Body of pancreas (tissue), 4 donors: ENCODE measurements at regions not wholly inside any gene's neighbourhood (a gene's known extent, or its start where the extent isn't known, plus 50 kb on each side); places are given as distances from the start of the nearest gene placed in this dataset.
A peak's percentile ranks its signal among the peaks of the same experiment; 100 is the strongest.

Experiments used
- POLR2A ChIP-seq, 3 donors: fragments of 450-650 bp; IDR thresholded peaks; one replicate each; pipeline ENCODE4 v1.6.1; 2016; ENCODE audit warnings: antibody characterized with exemption in 3 of 3, mild to moderate bottlenecking in 2 of 3
- TF ChIP-seq, protein P1 (sequence below), 7 experiments: fragments of 450-650 bp in 4 of 7; fragments of 200-600 bp in 3 of 7; sonication (generic) in 3 of 7; IDR thresholded peaks; one replicate each; pipeline ENCODE4 v1.5.1; 2016 to 2019; ENCODE audit warnings: antibody characterized with exemption in 7 of 7

DNA sequence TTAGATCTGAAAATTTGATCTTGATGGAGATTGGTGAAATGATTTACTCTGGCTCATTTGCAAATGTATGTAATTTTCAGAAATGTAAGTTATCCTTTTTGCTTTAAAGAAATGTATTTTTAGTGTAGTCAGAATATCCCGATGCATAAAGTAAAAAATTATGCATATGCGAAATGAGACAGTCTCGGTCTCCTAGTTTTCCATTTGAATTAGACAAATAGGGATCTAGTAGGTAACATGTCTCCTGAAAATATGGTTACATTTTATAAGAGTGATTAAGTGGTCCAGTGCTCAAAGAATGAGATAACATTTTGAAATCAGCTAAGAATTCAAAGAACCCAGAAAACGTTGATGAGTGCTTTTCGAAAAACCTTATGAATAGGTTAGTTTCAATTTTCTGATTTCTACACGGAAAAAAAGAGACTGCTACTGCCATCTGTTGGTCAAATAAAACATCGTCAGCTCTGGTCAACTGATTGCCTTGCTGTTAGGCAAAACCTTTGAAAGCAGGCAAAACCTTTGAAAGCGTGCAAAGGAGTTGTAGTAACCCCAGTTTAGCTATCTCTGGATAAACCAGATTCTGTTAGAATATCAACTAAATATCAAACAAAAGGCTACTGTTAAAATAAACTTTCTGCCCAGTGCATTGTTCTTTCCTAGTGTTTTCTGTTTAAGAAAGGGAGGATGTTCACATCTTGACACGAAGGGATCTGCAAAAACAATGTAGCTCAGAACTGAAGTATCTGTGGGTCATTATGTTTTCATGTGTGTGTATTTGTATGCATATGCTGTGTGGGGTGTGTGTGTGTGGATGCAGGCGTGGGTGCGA is 59.3 kb upstream of the CHMP2B start:
- TF ChIP-seq, protein P1, sequence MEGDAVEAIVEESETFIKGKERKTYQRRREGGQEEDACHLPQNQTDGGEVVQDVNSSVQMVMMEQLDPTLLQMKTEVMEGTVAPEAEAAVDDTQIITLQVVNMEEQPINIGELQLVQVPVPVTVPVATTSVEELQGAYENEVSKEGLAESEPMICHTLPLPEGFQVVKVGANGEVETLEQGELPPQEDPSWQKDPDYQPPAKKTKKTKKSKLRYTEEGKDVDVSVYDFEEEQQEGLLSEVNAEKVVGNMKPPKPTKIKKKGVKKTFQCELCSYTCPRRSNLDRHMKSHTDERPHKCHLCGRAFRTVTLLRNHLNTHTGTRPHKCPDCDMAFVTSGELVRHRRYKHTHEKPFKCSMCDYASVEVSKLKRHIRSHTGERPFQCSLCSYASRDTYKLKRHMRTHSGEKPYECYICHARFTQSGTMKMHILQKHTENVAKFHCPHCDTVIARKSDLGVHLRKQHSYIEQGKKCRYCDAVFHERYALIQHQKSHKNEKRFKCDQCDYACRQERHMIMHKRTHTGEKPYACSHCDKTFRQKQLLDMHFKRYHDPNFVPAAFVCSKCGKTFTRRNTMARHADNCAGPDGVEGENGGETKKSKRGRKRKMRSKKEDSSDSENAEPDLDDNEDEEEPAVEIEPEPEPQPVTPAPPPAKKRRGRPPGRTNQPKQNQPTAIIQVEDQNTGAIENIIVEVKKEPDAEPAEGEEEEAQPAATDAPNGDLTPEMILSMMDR (IDR thresholded peaks at IDR 0.05), result peak; percentile 19 to 66 (median 51)
- no peak for TF ChIP-seq POLR2A (IDR thresholded peaks at IDR 0.05)
